NOMO-1 treated with DMSO at 0.1 percent for 48 hours (cell line): ENCODE measurements at regions not wholly inside any gene's neighbourhood (a gene's known extent, or its start where the extent isn't known, plus 50 kb on each side); places are given as distances from the start of the nearest gene placed in this dataset.
"Not testable (repeated sequence)": the region's sequence is repeated elsewhere in the genome, so short reads cannot be mapped to it uniquely, and the experiment has no call there.

ENCODE experiments used
- DNase-seq: peaks from one replicate; lab custom pipeline; 2025; ENCODE audit not compliant: unreplicated experiment; lab: John Stamatoyannopoulos, UW

GRCh38 chr12:3418609-3419390 lies 72.2 kb upstream of the PRMT8 start:
- DNase-seq, result no peak

GRCh38 chr12:3419558-3419957 lies 71.4 kb upstream of the PRMT8 start:
- DNase-seq, result no peak

GRCh38 chr12:3420693-3421092 lies 70.3 kb upstream of the PRMT8 start:
- DNase-seq, result no peak

- no peak for DNase-seq
These were observed 69.6 kb upstream of the PRMT8 start for GRCh38 chr12:3421191-3421978.

- DNase-seq, result not testable (repeated sequence)
These were observed 66.2 kb upstream of the PRMT8 start for GRCh38 chr12:3424796-3425195.

GRCh38 chr12:3427956-3428355 lies 63.0 kb upstream of the PRMT8 start:
- no peak for DNase-seq

GRCh38 chr12:3428631-3429030 lies 62.4 kb upstream of the PRMT8 start:
- DNase-seq, result no peak

- not testable (repeated sequence) for DNase-seq
These were observed 61.5 kb upstream of the PRMT8 start for GRCh38 chr12:3429523-3429922.

- DNase-seq, result no peak
These were observed 59.3 kb upstream of the PRMT8 start for GRCh38 chr12:3431686-3432085.

- DNase-seq, result no peak
These were observed 58.7 kb upstream of the PRMT8 start for GRCh38 chr12:3432176-3432742.

GRCh38 chr12:3432868-3433267 lies 58.1 kb upstream of the PRMT8 start:
- no peak for DNase-seq

GRCh38 chr12:3436461-3437065 lies 54.4 kb upstream of the PRMT8 start:
- DNase-seq, result no peak

- DNase-seq, result no peak
These were observed 53.0 kb upstream of the PRMT8 start for GRCh38 chr12:3437986-3438385.

- DNase-seq, result no peak
These were observed 52.6 kb upstream of the PRMT8 start for GRCh38 chr12:3438401-3438800.
